NCI-H82 treated with DMSO at 0.1 percent for 48 hours (cell line): ENCODE measurements at regions not wholly inside any gene's neighbourhood (a gene's known extent, or its start where the extent isn't known, plus 50 kb on each side); places are given as distances from the start of the nearest gene placed in this dataset.
"Not testable (repeated sequence)": the region's sequence is repeated elsewhere in the genome, so short reads cannot be mapped to it uniquely, and the experiment has no call there.

Experiments used
- DNase-seq: peaks from one replicate; lab custom pipeline; 2025; ENCODE audit not compliant: unreplicated experiment; lab: John Stamatoyannopoulos, UW

- no peak for DNase-seq
These were observed 255.1 kb downstream of the MAP2K6 start for GRCh38 chr17:69669441-69670178.

- DNase-seq: no peak
These were observed 258.4 kb downstream of the MAP2K6 start for GRCh38 chr17:69672924-69673323.

GRCh38 chr17:69677130-69677529, 262.6 kb downstream of the MAP2K6 start:
- DNase-seq: no peak

GRCh38 chr17:69678206-69678605, 263.7 kb downstream of the MAP2K6 start:
- DNase-seq: no peak

GRCh38 chr17:69679829-69680228, 265.3 kb downstream of the MAP2K6 start:
- no peak for DNase-seq

GRCh38 chr17:69684251-69684650, 269.8 kb downstream of the MAP2K6 start:
- no peak for DNase-seq

GRCh38 chr17:69685150-69685549, 270.7 kb downstream of the MAP2K6 start:
- not testable (repeated sequence) for DNase-seq

GRCh38 chr17:69690531-69690930, 276.0 kb downstream of the MAP2K6 start:
- no peak for DNase-seq

GRCh38 chr17:69692171-69692570, 277.7 kb downstream of the MAP2K6 start:
- DNase-seq: no peak

- no peak for DNase-seq
These were observed 281.1 kb downstream of the MAP2K6 start for GRCh38 chr17:69695646-69696045.

- DNase-seq: no peak
These were observed 282.2 kb downstream of the MAP2K6 start for GRCh38 chr17:69696650-69697049.

GRCh38 chr17:69698352-69698751, 283.9 kb downstream of the MAP2K6 start:
- DNase-seq: not testable (repeated sequence)

GRCh38 chr17:69702078-69702477, 287.6 kb downstream of the MAP2K6 start:
- DNase-seq: no peak

GRCh38 chr17:69703751-69704150, 289.3 kb downstream of the MAP2K6 start:
- DNase-seq: no peak

- DNase-seq: no peak
These were observed 290.4 kb downstream of the MAP2K6 start for GRCh38 chr17:69704935-69705334.

GRCh38 chr17:69706127-69706526, 291.6 kb downstream of the MAP2K6 start:
- no peak for DNase-seq

- DNase-seq: no peak
These were observed 294.9 kb downstream of the MAP2K6 start for GRCh38 chr17:69709441-69709840.

- no peak for DNase-seq
These were observed 296.4 kb downstream of the MAP2K6 start for GRCh38 chr17:69710926-69711325.

- no peak for DNase-seq
These were observed 297.0 kb downstream of the MAP2K6 start for GRCh38 chr17:69711541-69711940.

GRCh38 chr17:69712801-69713311, 298.4 kb downstream of the MAP2K6 start:
- DNase-seq: peak; percentile 93

- no peak for DNase-seq
These were observed 299.3 kb downstream of the MAP2K6 start for GRCh38 chr17:69713815-69714214.

- no peak for DNase-seq
These were observed 300.2 kb downstream of the MAP2K6 start for GRCh38 chr17:69714669-69715068.

GRCh38 chr17:69715656-69716055, 301.2 kb downstream of the MAP2K6 start:
- DNase-seq: no peak
